ENCODE measurements at regions not wholly inside any gene's neighbourhood (a gene's known extent, or its start where the extent isn't known, plus 50 kb on each side); places are given as distances from the start of the nearest gene placed in this dataset.

- no peak overlapping the region for H3K27ac Mint-ChIP-seq
- H3K4me3 Mint-ChIP-seq: peak overlapping the region; percentile 82 to 90 (median 88)
- no peaks in the 10 kb centered on the region for H3K36me3 Mint-ChIP-seq (ENCODE audit: low read depth)
- TF ChIP-seq CTCF (IDR thresholded peaks at IDR 0.05; ENCODE audit: unreplicated experiment in 3 of 3): no peak
- H3K27me3 Mint-ChIP-seq (ENCODE audit: low read depth): peaks cover 78% of the 10 kb centered on the region
- H3K9me3 Mint-ChIP-seq: peaks cover 2% of the 10 kb centered on the region
- H3K4me1 Mint-ChIP-seq: peaks cover 27% of the 10 kb centered on the region
Measured at GRCh38 chr18:34976899-34977837, 64.0 kb upstream of the MAPRE2 start.

- H3K9me3 Mint-ChIP-seq: peaks cover 2% of the 10 kb centered on the region
- H3K36me3 Mint-ChIP-seq (ENCODE audit: low read depth): no peaks in the 10 kb centered on the region
- H3K4me1 Mint-ChIP-seq: peaks cover 27% of the 10 kb centered on the region
- H3K27ac Mint-ChIP-seq: no peak overlapping the region
- H3K4me3 Mint-ChIP-seq: peak overlapping the region; percentile 82 to 90 (median 88)
- TF ChIP-seq CTCF (IDR thresholded peaks at IDR 0.05; ENCODE audit: unreplicated experiment in 3 of 3): no peak
- H3K27me3 Mint-ChIP-seq (ENCODE audit: low read depth): peaks cover 78% of the 10 kb centered on the region
Measured at GRCh38 chr18:34977838-34978532, 63.2 kb upstream of the MAPRE2 start.

GRCh38 chr18:34978533-34978893 lies 62.7 kb upstream of the MAPRE2 start:
- peak overlapping the region in 2 of 3 experiments; percentile 21 to 39 for H3K27ac Mint-ChIP-seq
- peak overlapping the region; percentile 82 to 90 (median 88) for H3K4me3 Mint-ChIP-seq
- H3K9me3 Mint-ChIP-seq: no peaks in the 10 kb centered on the region
- TF ChIP-seq CTCF (IDR thresholded peaks at IDR 0.05; ENCODE audit: unreplicated experiment in 3 of 3): no peak
- peaks cover 27% of the 10 kb centered on the region for H3K4me1 Mint-ChIP-seq
- H3K27me3 Mint-ChIP-seq (ENCODE audit: low read depth): peaks cover 74% of the 10 kb centered on the region
- H3K36me3 Mint-ChIP-seq (ENCODE audit: low read depth): no peaks in the 10 kb centered on the region

GRCh38 chr18:34978953-34979608 lies 62.1 kb upstream of the MAPRE2 start:
- Mint-ChIP-seq H3K27me3 (ENCODE audit: low read depth) (peaks cover 69% of the 10 kb centered on the region), H3K4me3 (peak overlapping the region; percentile 82 to 90 (median 88)), H3K4me1 (peaks cover 27% of the 10 kb centered on the region), H3K27ac (peak overlapping the region in 2 of 3 experiments; percentile 21 to 39), H3K9me3 (no peaks in the 10 kb centered on the region), H3K36me3 (ENCODE audit: low read depth) (no peaks in the 10 kb centered on the region)
- no peak for TF ChIP-seq CTCF (IDR thresholded peaks at IDR 0.05; ENCODE audit: unreplicated experiment in 3 of 3)

GRCh38 chr18:34981487-34981886 lies 59.7 kb upstream of the MAPRE2 start:
- Mint-ChIP-seq H3K27ac (no peak overlapping the region), H3K4me3 (no peak overlapping the region), H3K9me3 (no peaks in the 10 kb centered on the region), H3K36me3 (ENCODE audit: low read depth) (no peaks in the 10 kb centered on the region), H3K27me3 (ENCODE audit: low read depth) (peaks cover 47% of the 10 kb centered on the region), H3K4me1 (peaks cover 21% of the 10 kb centered on the region)
- TF ChIP-seq CTCF (IDR thresholded peaks at IDR 0.05; ENCODE audit: unreplicated experiment in 3 of 3): no peak
